PFSK-1 (cell line): ENCODE measurements at regions not wholly inside any gene's neighbourhood (a gene's known extent, or its start where the extent isn't known, plus 50 kb on each side); places are given as distances from the start of the nearest gene placed in this dataset.

Experiments used
- POLR2AphosphoS5 ChIP-seq: IDR thresholded peaks from 2 replicates; pipeline ENCODE4 v1.6.1; 2012; ENCODE audit warnings: low read depth, mild to moderate bottlenecking, control low read depth, low read length, moderate library complexity
- TAF1 ChIP-seq: IDR thresholded peaks from 2 replicates; pipeline ENCODE4 v1.6.1; 2012; ENCODE audit warnings: low read length, control low read depth, borderline replicate concordance; ENCODE audit not compliant: insufficient read depth

GRCh38 chr5:165526357-165526756 lies 2020.9 kb downstream of the MAT2B start:
- TF ChIP-seq TAF1 (no peak), POLR2AphosphoS5 (no peak)
